Panc1 (cell line): ENCODE measurements at regions not wholly inside any gene's neighbourhood (a gene's known extent, or its start where the extent isn't known, plus 50 kb on each side); places are given as distances from the start of the nearest gene placed in this dataset.
A peak's percentile ranks its signal among the peaks of the same experiment; 100 is the strongest.
"Not testable (repeated sequence)": the region's sequence is repeated elsewhere in the genome, so short reads cannot be mapped to it uniquely, and the experiment has no call there.

Source experiments
- ATAC-seq: fragments of 200-7000 bp; cut with Tn5 transposase; 2 replicates; pipeline ENCODE4 v1.9.1; 2020; ENCODE audit warnings: mild to moderate bottlenecking, moderate library complexity
- BruUV-seq: library from RNA; stranded (reverse); fragments of 400-500 nt; replicated peaks from 2 replicates; lab custom pipeline; 2021; lab: Mats Ljungman, UMichigan
- CTCF ChIA-PET: fragments of 300-600 bp; sonication (Branson Sonifier 250); formaldehyde crosslinking; loops from one replicate; lab custom pipeline; 2022; ENCODE audit warnings: antibody characterized with exemption; lab: Charles Lee
- POLR2A ChIA-PET: fragments of 300-600 bp; sonication (Branson Sonifier 250); formaldehyde crosslinking; loops from one replicate; lab custom pipeline; 2022; ENCODE audit warnings: antibody characterized with exemption; lab: Charles Lee
- DNase-seq: peaks from one replicate; pipeline ENCODE4 v3.0.0-alpha.2; 2010; ENCODE audit warnings: low read depth, low spot score
- H3K27ac ChIP-seq: 2 replicates; pipeline ENCODE4 v1.5.1; 2011; ENCODE audit warnings: mild to moderate bottlenecking, low read length, inconsistent platforms
- H3K27me3 ChIP-seq: fragments of 200-500 bp; sonication (Bioruptor generic); 2 replicates; pipeline ENCODE4 v1.6.0; 2014; ENCODE audit warnings: low read length, inconsistent platforms; ENCODE audit not compliant: control insufficient read depth, insufficient read depth
- H3K36me3 ChIP-seq: fragments of 200-500 bp; sonication (Bioruptor generic); 2 replicates; pipeline ENCODE4 v1.5.1; 2014; ENCODE audit warnings: inconsistent platforms, mild to moderate bottlenecking, low read length, moderate library complexity; ENCODE audit not compliant: control insufficient read depth, insufficient read depth
- H3K4me1 ChIP-seq: 2 replicates; pipeline ENCODE4 v1.5.1; 2011; ENCODE audit warnings: inconsistent platforms, mild to moderate bottlenecking, low read length, moderate library complexity; ENCODE audit not compliant: control insufficient read depth, insufficient read depth
- H3K4me3 ChIP-seq, 2 experiments: 2 replicates each; pipeline ENCODE4 v1.5.1; 2011 to 2012; ENCODE audit warnings: low read depth in 2 of 2, low read length in 2 of 2, mild to moderate bottlenecking in 2 of 2, inconsistent platforms in 1 of 2, moderate library complexity in 1 of 2
- H3K9me3 ChIP-seq: fragments of 200-500 bp; sonication (Bioruptor generic); 2 replicates; pipeline ENCODE4 v1.5.1; 2014; ENCODE audit warnings: low read depth, mild to moderate bottlenecking, inconsistent platforms, low read length, moderate library complexity; ENCODE audit not compliant: control insufficient read depth, insufficient read depth
- CTCF ChIP-seq: fragments of 450-650 bp; IDR thresholded peaks from 2 replicates; pipeline ENCODE4 v1.5.1; 2017; ENCODE audit warnings: mild to moderate bottlenecking
- POLR2AphosphoS5 ChIP-seq: IDR thresholded peaks from 2 replicates; pipeline ENCODE4 v1.6.1; 2012; ENCODE audit warnings: mild to moderate bottlenecking, low read depth, low read length, moderate library complexity
- REST ChIP-seq, 2 experiments: IDR thresholded peaks; 2 replicates each; pipeline ENCODE4 v1.6.1; 2011 to 2012; ENCODE audit warnings: low read depth in 2 of 2, control low read depth in 1 of 2, low read length in 1 of 2, mild to moderate bottlenecking in 1 of 2, moderate library complexity in 1 of 2; ENCODE audit not compliant: insufficient read depth in 1 of 2
- SIN3A ChIP-seq: IDR thresholded peaks from 2 replicates; pipeline ENCODE4 v1.6.1; 2012; ENCODE audit warnings: low read depth, mild to moderate bottlenecking, low read length, moderate library complexity, borderline replicate concordance; ENCODE audit not compliant: insufficient read depth
- TCF7L2 ChIP-seq: IDR thresholded peaks from 2 replicates; pipeline ENCODE4 v1.6.1; 2011; ENCODE audit warnings: mild to moderate bottlenecking, low read depth, low read length, inconsistent platforms
- in situ Hi-C: cut with HindIII; loops from 2 replicates; pipeline ENCODE4 v1.10.0; 2016; ENCODE audit warnings: low sequenced_read_pairs, low pct_unique_long_range_greater_than_20kb
- intact Hi-C: fragments of 100-400 bp; cut with micrococcal nuclease; formaldehyde crosslinking; loops from one replicate; pipeline ENCODE4 v1.10.0; 2022; ENCODE audit not compliant: unreplicated experiment

GRCh38 chr1:189217646-189218045 is 1260.0 kb downstream of the BRINP3 start:
- ChIA-PET CTCF (no interaction called here), POLR2A (no interaction called here)
- H3K27ac ChIP-seq = no peak overlapping the region
- no peaks in the 10 kb centered on the region for H3K36me3 ChIP-seq
- no peak for DNase-seq
- in situ Hi-C loops = no loop called here
- H3K4me1 ChIP-seq = no peaks in the 10 kb centered on the region
- intact Hi-C loops = no loop called here
- H3K9me3 ChIP-seq = no peaks in the 10 kb centered on the region
- no peaks in the 10 kb centered on the region for H3K27me3 ChIP-seq
- ATAC-seq = no peak
- no TSS peak for BruUV-seq
- TF ChIP-seq REST (IDR thresholded peaks at IDR 0.05; ENCODE audit: insufficient read depth in 1 of 2, low read depth in 2 of 2, low read length in 1 of 2) = no peak
- TF ChIP-seq SIN3A = no peak
- no peak for TF ChIP-seq TCF7L2
- TF ChIP-seq POLR2AphosphoS5 = no peak
- TF ChIP-seq CTCF = no peak
- no peak overlapping the region for H3K4me3 ChIP-seq

GRCh38 chr1:189220750-189221149 is 1256.9 kb downstream of the BRINP3 start:
- no peak overlapping the region for H3K4me3 ChIP-seq
- in situ Hi-C loops (no loop called here), intact Hi-C loops (no loop called here)
- no peak for TF ChIP-seq SIN3A
- no peak for TF ChIP-seq TCF7L2
- peak; percentile 11; the same call in 1 of the 2 replicates for TF ChIP-seq CTCF
- TF ChIP-seq REST (IDR thresholded peaks at IDR 0.05; ENCODE audit: insufficient read depth in 1 of 2, low read depth in 2 of 2, low read length in 1 of 2) = no peak
- no peak for TF ChIP-seq POLR2AphosphoS5
- ATAC-seq = no peak
- H3K9me3 ChIP-seq = no peaks in the 10 kb centered on the region
- no peak overlapping the region for H3K27ac ChIP-seq
- ChIA-PET CTCF (no interaction called here), POLR2A (no interaction called here)
- H3K27me3 ChIP-seq = no peaks in the 10 kb centered on the region
- BruUV-seq = no TSS peak
- no peak for DNase-seq
- H3K4me1 ChIP-seq = no peaks in the 10 kb centered on the region
- no peaks in the 10 kb centered on the region for H3K36me3 ChIP-seq

- ATAC-seq, POLR2A ChIA-PET, H3K36me3 ChIP-seq, H3K27ac ChIP-seq, H3K4me1 ChIP-seq, H3K4me3 ChIP-seq, H3K9me3 ChIP-seq, intact Hi-C loops, DNase-seq, CTCF ChIA-PET, BruUV-seq, in situ Hi-C loops, H3K27me3 ChIP-seq: not testable (repeated sequence)
Measured at GRCh38 chr1:189225794-189226145, 1251.9 kb downstream of the BRINP3 start.
